ENCODE measurements at regions not wholly inside any gene's neighbourhood (a gene's known extent, or its start where the extent isn't known, plus 50 kb on each side); places are given as distances from the start of the nearest gene placed in this dataset.

GRCh38 chr5:173501271-173501670 lies 115.2 kb downstream of the BOD1 start (continued):
- no peak for TF ChIP-seq CHD7 (IDR thresholded peaks at IDR 0.05; ENCODE audit: insufficient replicate concordance, low read length)
- TF ChIP-seq GABPA (IDR thresholded peaks at IDR 0.05; ENCODE audit: borderline replicate concordance, insufficient read depth, low read length), result no peak
- no peak for TF ChIP-seq SRF (IDR thresholded peaks at IDR 0.05; ENCODE audit: low read depth, low read length)
- TF ChIP-seq ASH2L (IDR thresholded peaks at IDR 0.05; ENCODE audit: low read length), result no peak
- TF ChIP-seq EGR1 (IDR thresholded peaks at IDR 0.05; ENCODE audit: borderline replicate concordance, low read depth, low read length), result no peak
- TF ChIP-seq KDM4A (IDR thresholded peaks at IDR 0.05; ENCODE audit: low read depth, low read length, severe bottlenecking), result no peak
- no peak for TF ChIP-seq BCL11A (IDR thresholded peaks at IDR 0.05; ENCODE audit: low read depth in 2 of 2, low read length in 2 of 2)
- no peak for TF ChIP-seq TAF1 (IDR thresholded peaks at IDR 0.05; ENCODE audit: low read depth, low read length)
- TF ChIP-seq TBP (IDR thresholded peaks at IDR 0.05; ENCODE audit: low read depth, low read length), result no peak
- no peak for TF ChIP-seq NRF1 (IDR thresholded peaks at IDR 0.05; ENCODE audit: low read depth, low read length)

Measured in H1 (cell line).